HG02678 (cell line): ENCODE measurements at regions not wholly inside any gene's neighbourhood (a gene's known extent, or its start where the extent isn't known, plus 50 kb on each side); places are given as distances from the start of the nearest gene placed in this dataset.

Experiments
- ATAC-seq: cut with Tn5 transposase; IDR thresholded peaks from one replicate; pipeline ENCODE4 v1.9.1; 2021; ENCODE audit warnings: mild to moderate bottlenecking, moderate library complexity; ENCODE audit not compliant: unreplicated experiment

DNA sequence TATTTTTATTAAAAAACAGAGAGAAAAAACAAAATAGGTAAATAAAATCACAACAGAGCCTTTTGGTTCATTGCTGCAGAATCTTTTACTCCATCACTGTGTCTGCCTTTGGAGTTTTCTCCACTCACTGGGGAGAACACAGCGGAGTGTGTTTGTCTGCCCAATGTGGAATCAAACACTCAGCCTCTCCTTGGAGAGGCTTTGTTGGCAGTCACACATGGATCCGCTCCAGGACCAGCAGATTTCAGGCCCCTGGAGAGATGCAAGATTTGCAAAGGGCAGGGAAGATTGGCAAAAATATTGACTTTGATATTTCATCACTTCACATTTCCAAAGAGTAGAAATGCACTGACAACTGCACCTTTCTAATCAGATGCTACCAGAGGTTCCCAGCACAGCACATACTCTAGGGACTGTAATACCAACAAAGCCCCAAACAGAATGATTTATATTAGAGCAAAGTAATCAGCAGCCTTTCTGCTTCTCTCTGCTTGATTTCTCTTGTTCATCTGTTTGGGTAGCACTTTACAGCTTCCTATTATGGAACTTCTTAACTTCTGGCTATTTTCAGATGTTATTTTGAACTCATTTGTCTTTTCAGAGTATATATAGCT, 1898.8 kb upstream of the PIK3C3 start:
- ATAC-seq = no peak

DNA sequence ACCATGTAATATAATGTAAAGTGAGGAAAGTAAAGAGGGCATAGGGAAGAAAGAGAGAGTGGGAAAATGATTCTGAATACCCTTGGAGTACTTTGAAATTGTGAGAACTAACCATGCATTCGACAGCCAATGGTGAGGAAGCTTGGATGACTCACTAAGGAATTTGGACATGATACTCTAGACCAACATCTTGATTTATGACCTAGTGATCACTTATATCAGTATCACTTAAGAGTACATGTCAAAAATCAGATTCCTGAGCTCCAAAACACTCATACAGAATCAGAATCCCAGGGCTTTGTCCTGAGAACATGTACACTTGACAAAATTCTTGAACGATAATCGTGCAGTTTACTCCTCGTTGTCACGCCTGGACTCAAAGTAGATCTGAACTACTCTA, 1899.8 kb upstream of the PIK3C3 start:
- no peak for ATAC-seq

DNA sequence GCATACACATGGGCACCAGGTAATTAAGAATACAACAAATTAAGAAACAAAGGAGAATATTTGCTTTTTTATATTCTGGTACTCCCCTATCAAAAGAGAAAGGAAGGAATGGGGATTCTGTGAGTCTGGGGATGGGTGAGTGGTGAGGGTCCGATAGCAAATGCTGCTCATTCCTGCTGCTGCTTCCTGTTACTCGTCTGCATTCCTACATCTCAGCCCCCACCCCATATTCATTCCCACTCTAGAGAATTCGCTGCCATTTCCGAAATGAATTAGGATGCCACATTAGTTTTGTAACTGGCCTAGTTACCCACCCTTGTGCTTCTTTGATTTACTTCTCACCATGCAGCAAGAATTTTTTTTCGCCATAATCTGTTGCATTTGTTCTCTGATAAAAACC, 1905.3 kb upstream of the PIK3C3 start:
- no peak for ATAC-seq

DNA sequence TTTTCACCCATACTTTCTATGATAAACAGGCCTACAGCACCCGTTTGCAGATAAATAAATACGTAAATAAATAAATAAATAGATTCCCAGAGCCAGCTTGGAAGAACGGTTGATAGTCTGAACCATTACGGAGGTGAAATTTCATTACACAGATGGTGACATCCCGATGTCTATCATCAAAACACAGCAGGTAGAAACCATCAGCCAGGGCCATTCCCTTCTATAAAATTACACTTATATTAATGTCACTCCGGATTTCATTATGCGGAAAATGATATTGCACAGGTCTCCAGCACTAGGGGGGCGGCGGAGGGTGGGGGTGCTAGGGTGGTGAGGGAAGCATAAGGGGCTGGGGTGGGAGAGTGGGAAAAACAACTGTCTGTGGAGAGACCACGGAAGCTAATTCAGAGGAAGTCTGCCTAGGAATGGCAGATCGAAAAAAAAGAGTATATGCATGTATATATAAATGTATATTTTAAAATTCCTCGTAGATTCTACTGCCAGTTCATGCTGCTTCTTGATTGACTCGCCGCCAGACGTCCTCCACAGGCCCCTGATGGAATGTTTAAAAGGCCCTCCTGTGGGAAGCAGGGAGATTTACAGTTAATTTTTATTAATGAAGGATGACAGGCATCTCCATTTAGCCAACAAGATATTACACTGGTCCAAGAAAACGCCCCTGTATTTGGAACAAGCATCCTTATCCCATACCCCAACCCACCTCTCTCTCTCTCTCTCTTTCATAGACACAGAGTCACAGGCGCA, 1906.0 kb upstream of the PIK3C3 start:
- no peak for ATAC-seq

DNA sequence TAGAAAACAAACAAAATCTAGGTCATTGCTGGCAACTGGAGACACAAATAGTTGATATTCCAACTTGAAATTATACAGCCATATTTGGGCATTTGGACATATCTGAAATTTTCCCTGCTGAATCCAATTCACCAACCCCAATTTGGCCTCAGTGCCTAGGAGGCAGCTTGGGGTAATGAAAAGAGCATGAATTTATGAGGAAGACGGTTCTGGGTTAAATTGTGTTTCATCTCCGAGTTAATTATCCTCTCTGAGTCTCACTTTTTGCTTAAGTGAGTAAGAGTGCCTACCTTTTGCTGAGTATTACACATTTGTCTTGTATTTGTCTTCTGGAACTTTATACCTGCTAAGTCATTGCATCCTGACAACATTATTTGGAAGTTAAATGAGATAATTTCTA, 1906.8 kb upstream of the PIK3C3 start:
- ATAC-seq = no peak

DNA sequence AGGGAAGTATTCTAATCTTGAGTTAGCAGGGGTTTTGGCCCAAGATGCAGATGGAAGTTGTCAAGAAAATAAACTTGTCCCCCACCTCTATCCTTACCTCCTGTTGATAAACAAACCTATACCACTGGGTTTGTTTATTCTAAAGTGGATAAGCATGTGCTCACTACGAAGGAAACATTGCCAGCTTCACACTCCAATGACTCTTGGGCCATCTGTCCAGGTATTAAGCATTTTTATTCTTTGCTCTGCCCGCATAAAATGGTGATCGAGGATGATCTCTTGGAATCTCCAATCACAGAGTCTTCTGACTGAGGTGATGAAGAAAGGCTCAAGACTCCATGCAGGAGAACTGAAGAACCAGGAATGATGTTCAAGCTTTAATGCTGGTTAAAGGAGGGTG, 1908.4 kb upstream of the PIK3C3 start:
- no peak for ATAC-seq

DNA sequence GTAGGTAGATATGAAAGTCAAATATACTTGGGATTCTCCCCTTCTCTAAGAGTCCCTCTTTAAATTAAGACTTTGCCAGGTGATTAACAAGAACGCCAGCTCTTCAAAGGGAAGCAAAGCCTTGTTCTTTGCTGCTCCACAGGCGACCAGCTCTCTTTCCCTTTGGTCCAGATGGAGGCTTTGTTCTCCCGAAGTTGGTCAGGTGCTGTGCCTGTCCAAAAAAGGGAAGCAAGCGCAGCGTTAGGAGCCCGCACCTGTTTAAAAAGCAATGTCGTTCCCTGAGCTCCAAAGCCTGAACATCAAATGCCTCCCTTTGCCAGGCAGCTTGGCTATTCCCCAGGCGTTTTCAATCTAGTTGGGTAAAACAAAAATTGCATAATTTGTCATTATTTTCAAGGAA, 1913.1 kb upstream of the PIK3C3 start:
- no peak for ATAC-seq

DNA sequence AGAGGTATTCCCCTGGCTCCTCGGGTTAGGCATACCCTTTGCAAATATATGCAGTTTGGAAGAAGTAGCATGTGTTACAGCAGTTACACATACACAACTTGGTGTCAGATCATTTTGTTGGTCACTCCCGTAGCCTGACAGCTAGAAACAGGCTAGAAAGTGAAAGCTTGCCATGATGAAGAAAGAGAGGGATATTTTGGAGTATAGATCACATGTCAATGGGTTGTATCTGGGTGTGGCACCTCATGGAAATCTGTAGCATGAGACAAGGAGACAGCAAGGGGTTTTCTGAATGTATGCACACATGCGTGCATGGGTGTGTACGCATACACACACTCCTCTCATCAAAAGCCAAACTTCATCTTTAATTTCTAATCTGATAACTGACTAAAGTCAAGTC, 1914.5 kb upstream of the PIK3C3 start:
- ATAC-seq = no peak

DNA sequence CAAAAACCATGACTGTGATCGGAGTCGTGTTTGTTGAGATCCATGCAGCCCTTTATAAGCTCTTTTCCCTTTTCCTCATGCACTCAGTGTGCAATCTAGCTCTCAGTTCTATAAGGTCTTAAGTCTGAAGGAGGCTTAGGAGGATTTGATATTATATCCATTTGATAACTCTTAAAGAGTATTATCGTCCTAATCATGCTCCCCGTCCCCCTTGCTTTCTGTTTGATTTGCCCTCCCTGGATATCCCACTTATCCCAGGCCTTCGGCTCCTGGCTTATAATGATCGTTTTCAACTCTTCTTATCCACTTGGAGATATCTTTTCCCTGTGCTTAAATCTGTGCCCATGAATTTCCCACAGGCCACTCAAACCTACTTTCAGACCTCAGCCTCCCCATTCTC, 1917.7 kb upstream of the PIK3C3 start:
- no peak for ATAC-seq

DNA sequence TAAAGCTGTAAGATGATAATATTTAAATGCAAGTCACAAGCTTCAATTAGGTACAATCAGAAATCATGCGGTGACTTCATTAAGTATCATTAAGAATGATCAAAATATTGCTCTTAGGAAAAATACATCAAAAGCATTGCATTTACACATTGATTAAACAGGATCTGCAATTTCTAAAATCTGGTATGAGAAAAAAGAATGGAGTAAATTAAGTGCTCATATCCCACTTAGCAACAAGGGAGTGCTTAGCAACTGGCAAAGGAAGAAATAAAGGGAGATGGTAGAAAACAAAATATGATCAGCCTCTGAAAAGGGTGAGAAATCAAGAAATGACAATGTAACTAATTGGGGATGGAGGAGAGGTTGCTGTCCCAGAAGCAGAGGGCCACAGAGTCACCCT, 1918.2 kb upstream of the PIK3C3 start:
- no peak for ATAC-seq

DNA sequence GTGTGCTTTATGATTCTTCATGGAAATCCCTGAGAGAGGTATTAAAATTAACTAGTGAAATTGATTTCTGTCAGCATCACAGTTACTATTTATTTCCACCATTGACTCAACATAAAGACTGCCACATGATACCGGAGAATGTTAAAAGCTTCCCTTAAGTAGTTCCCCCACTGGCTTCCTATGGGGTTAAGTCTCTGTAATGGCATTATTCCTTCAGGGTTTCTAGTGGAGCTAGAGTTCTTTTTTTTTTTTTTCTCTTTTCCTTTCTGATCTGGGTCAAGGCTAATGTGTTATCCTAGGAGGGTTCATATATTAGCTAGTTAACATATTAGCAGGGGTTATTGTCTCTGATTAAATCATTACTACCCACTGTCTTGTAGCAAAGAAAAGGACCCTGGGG, 1919.1 kb upstream of the PIK3C3 start:
- no peak for ATAC-seq

DNA sequence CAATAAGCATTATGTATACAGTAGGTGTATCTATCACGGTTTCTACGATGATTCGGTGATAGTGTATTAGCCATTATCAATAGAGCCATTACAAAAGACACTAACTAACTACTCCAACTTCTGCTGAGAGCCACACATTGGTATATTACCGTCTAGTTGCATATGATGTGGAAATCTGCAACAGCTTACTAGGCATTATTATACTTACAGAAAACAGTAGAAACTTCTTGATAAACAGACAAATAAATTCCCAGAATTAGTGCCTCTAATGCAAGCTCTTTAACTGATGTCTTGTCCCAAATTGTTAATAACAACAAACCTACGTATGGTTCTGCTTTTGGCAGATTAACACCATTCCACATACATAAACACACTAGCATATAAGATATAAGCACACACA, 1923.0 kb upstream of the PIK3C3 start:
- no peak for ATAC-seq

DNA sequence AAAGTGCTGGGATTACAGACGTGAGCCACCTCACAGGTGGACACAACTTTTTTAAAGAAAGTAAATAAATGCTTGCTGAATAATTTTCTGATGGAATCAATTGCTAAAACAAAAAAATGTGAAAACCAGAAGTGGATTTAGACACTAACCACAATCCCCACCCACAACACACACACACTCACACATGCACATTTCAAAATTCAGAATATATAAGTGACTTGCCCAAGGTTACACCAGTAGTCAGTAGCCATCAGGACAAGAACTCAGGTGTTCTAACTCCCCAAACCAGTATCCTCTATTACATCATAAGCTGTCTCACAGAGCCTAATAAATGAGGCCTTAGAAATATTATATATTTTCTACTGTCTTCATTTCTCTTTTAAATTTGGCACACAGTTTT, 1923.6 kb upstream of the PIK3C3 start:
- ATAC-seq = no peak

DNA sequence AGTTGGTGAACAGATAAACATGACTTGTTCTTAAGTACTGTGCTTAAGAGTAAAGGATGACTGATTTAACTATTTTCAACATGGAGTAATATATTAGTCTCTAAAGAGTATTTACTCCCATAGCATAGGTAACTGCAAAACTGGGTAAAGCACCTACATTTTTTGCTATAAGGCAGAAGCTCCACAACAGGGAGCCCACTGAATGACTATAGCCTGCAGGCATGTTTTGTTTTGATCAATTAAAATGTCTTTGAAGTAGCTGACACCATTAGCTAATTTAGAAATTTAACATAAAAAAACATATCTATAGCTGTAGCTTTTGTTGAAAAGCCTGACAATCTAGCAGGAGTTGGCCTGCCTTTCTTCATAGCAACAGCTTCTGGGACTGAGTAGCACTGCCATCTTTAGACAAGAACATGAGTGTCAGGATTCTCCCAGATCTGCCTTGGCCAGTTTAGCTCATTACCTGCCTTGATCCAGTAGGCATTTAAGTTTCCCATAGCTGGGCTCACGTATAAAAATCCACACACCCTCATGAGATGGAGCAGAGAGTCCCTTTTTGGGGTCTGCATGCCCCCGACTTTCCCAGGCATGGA, 1935.1 kb upstream of the PIK3C3 start:
- no peak for ATAC-seq

DNA sequence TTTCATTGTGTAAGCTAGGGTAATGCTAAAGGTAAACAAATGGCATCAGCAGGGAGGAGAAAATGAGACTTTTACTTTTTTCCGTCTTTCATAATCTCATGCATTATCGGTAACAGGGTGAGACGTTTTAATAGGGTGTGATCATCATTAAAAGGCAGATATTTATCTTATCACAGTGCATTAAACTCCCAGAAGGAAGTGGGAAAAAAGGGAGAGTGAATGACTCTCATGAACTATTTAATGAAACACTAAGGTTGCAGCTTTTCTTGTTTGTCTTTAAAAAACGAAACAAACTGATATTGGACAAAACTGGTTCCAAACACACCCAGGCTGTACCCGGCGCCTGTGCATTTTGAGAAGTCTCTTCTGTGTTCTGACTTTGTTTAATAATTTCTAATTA, 1936.8 kb upstream of the PIK3C3 start:
- ATAC-seq = no peak

DNA sequence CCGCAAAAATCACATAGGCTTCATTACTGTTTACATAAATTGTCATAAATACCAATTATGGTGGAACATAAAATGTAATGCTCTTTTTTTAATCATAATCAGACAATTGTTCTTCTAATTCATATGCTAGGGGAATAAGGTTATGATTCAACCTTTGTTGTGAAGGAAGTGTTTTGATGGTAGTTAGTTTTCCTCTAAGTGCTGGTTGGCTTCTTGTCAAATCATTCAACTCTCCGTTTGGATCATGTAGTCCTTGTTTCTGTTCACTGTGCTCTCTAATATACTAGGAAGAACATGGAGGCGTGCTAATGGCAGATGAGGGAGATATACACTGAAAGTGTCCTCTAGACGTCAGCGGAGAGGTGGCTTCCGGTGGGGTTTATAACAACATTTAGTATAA, 1938.0 kb upstream of the PIK3C3 start:
- no peak for ATAC-seq

DNA sequence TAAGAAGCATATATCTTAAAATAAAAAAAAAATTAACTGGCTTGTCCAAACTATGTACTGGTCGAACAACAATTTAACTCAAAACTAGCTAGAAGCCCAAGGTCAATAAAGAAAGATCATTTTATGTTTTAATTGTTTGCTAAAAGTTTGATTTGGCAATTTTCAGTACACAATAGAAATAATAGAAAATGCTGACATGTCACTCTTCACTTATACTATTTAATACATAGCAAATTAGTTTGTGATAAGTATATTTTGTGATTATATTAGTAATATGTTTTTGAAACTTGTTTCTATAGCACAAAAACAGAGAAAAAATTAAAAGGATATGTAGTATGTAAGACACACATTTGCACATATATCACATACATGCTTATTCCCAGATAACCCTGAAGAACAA, 1938.6 kb upstream of the PIK3C3 start:
- ATAC-seq = no peak

DNA sequence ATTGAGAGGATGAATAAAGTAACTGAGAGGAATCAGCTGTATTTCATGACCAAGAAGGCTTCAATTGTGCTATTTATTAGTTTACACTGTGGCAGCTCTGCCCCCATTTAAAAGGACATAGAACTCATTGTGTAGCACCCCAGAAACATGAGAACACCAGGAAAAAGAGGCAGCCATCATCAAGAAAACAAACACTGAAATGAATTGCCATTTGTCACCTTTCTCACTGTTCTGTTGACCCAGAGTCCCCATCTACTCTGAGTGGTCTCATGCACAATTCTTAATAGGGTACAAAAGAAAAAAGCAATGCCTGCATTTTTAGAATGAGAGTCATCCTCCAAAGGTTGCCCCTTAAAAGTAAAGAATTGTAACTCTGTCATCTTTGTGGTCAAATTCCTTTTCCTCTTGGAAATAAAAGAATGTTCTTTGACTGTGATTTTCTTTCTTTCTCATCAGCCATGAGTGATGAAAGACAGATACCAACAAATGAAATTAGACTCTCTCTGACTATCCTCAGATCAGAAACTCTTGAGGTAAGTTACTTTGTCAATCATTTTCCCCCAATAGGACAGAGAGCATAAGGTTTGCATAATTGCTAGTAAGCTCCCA, 1941.9 kb upstream of the PIK3C3 start:
- ATAC-seq = no peak

DNA sequence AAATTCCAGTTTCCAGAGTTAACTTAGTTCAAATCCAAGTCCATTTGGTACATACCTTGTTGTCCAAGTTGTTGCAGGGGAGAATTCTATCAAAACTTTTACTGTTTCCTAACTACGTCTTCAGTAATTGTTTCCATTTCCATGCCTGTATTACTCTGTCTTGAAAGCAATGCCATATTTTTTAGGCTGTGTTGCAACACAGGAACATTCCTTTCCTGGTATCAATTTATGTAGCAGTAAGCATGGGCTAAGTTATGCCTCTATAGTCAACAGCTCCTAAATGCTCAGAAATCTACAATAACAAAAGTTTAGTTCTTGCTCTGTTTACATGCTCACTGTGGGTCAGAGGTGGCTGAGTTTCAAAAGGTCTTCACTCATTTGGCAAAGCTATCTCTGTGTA, 1943.8 kb upstream of the PIK3C3 start:
- ATAC-seq = no peak

DNA sequence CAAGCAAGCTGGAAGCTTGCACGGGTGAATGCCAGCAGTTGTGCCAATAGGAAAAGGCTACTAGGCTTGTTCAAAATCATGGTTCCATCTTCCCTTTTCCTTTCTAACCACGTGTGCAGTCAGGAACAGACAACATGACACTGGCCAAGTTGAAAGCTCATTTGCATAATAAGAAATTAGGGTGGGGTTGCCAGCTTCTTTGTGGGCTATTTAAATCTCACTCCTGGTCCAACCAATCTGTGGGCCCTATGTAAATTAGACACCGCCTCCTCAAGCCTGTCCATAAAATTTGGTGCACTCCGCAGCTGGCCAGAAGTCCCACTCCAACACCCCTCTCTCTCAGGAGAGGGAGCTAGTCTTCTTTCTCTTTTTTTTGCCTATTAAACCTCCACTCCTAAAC, 1948.4 kb upstream of the PIK3C3 start:
- no peak for ATAC-seq

DNA sequence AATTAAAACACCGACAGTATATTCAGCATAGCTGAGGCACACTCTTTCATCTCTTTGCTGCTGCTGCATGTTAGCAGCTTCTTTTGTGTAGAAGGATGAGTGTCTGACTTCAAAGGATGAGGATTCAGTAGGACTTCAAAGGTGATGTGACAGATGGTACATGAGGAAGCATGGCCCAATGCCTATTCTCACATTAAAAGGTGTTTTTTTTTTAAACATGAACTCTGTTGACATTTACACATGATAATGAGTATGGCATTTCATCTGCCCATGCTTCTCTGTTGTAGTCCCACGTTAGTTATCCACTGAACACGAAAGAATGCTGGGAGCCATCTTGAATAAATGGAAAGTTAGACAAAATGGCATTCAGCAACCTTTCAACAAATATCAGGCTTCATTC, 1950.8 kb upstream of the PIK3C3 start:
- ATAC-seq = no peak

DNA sequence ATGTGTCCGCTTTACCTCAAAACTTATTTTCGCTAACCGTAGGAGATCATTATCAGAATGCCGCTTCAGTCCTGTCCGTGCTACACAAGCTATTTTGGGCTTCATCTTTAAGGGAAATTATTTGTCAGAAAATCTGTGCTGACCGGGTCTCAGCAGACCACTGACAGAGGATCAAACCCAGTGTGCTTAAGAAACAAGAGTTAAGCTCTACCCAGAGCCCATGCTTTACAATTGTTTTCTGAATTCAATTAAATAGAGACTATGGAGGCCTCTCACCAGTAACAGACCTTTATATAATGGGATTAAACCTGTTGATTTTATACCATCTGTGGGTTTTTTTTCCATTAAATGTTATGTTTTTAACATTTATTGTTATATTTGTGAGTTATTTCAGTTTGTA, 1956.7 kb upstream of the PIK3C3 start:
- ATAC-seq = no peak
